ENCODE measurements at regions not wholly inside any gene's neighbourhood (a gene's known extent, or its start where the extent isn't known, plus 50 kb on each side); places are given as distances from the start of the nearest gene placed in this dataset.

GRCh38 chr14:29217813-29218450 lies 451.3 kb downstream of the FOXG1 start:
- DNase-seq (ENCODE audit: low spot score): no peak

DNA sequence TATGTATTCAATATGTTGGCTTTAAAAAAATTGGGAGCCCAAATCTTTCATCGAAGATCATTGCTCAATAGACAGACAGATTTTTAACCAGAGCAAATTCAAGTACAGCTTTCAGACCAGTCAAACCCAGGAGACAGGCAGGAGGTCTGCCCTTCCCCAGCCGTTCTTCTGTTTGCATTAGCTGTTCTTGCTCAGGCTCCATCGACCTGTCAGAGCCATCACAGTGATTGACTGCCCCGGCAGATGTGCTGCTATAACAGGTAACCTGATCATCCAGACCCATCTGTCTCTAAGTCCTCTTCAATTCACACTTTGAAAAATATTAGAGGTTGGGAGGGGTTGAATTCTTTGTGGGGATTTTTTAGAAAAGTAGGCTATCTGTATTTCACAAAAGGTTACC lies 453.5 kb downstream of the FOXG1 start:
- DNase-seq (ENCODE audit: low spot score): no peak

GRCh38 chr14:29220566-29220965 lies 454.0 kb downstream of the FOXG1 start:
- no peak for DNase-seq (ENCODE audit: low spot score)

- no peak for DNase-seq (ENCODE audit: low spot score)
These were observed 455.4 kb downstream of the FOXG1 start for GRCh38 chr14:29222006-29222405.

DNA sequence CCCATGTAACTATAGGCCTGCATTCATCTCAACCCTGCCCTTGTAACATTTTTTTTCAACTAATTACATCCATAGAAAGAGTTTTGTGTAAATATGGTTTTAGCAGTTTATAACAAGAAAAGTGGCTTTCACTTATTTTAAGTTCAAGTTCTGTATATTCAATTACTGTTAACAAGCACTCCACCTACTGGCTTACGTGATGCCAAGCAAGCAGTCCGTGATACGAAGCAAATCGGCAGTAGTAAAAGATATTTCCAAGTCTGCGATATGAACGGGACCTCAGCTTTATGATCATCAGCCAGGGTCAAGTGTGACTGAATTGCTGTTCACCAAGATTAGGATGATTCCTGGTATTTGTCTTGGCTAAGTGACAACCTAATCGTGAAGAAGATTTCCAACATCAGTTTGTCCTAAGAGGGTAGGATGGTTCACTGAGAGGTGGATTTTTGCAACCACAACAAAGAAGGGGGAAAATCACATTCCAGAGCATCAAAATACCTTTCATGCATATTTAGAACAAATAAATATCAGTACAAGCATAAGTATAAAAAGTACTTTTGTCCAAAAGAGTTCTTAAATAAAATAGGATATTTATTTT lies 456.2 kb downstream of the FOXG1 start:
- DNase-seq (ENCODE audit: low spot score): peak; percentile 52

DNA sequence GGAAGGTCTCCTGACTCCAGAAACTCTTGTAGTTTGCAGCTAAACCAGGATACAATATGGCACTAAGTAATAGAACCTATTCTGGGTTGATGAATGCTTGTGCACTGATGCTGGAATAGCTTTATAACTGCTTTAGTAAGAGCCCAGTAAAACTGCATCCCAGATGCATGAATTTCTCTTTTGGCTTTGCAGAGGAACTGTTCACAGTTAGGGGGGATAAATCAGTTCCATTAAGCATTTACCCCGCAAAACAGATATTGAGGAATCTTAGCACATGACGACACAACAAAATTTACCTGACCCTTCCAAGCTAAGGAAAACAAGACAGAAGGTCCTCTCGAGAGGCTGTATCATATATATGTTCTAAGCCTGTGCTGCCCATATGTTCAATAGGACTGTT lies 457.4 kb downstream of the FOXG1 start:
- DNase-seq (ENCODE audit: low spot score): no peak

- DNase-seq (ENCODE audit: low spot score): no peak
These were observed 461.0 kb downstream of the FOXG1 start for GRCh38 chr14:29227631-29228030.

- DNase-seq (ENCODE audit: low spot score): no peak
These were observed 465.6 kb downstream of the FOXG1 start for GRCh38 chr14:29232153-29232552.

DNA sequence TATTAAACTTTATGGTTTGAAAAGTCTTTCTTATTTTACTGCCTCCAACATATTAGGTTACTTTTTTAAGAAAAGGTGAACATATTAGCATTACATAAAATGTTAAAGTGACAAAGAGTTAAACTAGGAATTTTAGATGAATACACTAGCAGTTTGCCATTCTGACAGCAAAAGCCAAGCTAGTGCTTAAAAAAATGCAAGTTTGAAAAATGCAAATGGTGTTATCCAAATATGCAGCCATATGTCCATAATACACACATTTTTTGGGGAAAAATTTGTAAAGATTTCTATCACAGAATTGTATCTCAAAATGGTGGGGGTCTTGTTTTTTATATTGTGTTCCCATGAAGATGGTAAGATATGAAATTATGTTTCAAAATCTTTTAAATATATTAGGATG lies 466.1 kb downstream of the FOXG1 start:
- DNase-seq (ENCODE audit: low spot score): no peak

DNA sequence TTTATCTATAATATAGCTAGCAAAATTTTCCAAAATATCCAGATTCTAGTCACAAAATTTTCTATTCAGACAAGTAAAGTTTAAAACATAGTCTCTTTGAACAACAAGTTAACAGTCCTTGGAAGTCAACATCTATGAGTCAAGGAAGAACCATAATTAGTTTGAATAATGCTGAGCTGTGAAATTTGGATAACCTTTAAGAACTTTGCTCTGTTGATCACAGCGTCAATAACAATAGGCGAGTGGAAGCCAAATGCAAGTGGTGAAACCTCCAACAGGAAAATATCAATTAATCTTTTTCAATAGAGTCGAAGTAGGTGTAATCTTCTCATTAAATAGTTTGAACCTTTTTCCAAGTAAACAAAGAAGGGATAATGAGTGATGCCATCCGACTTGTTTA lies 466.6 kb downstream of the FOXG1 start:
- no peak for DNase-seq (ENCODE audit: low spot score)

DNA sequence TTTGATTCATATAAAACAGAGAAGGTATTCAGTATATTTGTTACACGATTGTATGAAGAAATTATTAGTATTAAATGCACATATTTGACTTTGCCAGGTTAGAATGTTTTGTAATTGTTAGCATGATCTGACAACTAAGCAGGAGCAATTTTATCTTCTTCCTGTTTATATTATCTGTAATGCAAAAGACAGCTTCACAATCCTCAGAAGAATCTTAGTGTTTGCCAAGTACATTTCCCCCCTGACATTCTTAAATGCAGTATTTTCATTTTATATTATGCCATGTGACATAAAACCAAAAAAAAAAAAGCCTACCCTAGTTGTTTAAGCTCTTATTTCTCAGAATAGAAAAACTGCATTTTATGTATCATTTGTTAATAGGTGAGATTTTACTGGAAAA lies 469.4 kb downstream of the FOXG1 start:
- no peak for DNase-seq (ENCODE audit: low spot score)

GRCh38 chr14:29236401-29236800 lies 469.8 kb downstream of the FOXG1 start:
- DNase-seq (ENCODE audit: low spot score): no peak

DNA sequence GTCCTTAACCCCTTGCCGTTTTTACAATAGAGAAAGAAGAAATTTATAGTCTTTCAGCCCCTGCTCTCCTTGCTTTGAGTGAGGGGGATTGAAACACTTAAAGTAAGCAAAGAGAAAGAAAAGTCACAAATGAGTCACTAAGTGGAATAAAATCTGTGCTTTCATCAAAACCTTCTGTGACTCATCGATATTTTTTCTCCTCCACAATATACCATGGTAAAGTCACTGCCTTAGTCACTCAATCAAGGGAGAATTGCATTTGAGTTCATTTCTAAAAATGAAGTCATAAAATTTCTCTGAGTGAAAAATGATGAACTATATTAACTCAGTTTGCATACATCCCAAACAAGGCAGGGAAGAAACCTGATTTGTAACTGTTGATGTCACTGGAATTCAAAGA lies 470.3 kb downstream of the FOXG1 start:
- peak; percentile 39 for DNase-seq (ENCODE audit: low spot score)

- peak; percentile 55 for DNase-seq (ENCODE audit: low spot score)
These were observed 473.5 kb downstream of the FOXG1 start for GRCh38 chr14:29240066-29240465.

DNA sequence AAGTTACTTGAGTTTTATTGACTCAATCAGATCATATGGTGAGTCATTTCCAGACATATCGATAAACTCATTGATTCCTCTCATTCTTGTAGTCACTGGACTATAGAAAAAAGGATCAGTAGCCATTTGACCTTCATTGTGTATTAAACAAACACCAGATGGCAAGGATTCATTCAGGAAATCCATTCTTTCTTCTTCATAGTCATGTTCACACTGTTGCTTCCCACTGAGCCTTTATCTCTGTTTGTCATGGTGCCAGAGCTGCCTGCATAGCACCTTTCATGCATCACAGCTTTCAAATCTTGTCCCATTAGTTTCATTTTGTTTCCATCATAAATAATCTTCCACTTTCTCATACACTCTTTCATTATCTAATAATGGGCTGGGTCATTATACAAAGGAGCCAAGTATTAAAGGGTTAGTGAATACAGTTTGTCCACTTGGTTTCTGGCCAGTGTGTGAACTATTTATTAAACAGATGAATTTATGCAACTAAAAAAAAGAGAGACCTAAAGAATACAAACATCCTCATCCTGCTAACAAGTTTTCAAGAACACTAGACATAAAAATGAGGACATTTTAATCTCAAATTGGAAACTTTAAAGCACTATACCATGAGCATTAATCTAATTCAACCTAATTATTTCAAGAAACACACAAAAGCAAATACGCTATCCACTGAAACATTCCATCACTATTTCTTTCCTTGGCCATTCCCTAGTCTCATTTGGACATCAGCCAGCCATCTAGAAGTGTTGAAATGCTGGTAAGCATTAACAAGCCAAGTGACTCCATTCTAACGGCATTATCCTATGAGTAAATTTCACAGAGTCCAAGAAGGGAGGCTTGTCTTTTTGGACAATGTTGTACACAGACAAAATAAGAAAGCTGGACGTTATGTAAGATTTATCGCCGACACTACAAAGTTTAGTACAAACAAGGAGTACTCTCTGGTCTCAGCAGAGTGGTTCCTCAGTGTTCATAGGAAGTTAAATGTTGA lies 476.5 kb downstream of the FOXG1 start:
- peak; percentile 48 for DNase-seq (ENCODE audit: low spot score)

GRCh38 chr14:29255692-29256091 lies 489.1 kb downstream of the FOXG1 start:
- no peak for DNase-seq (ENCODE audit: low spot score)

DNA sequence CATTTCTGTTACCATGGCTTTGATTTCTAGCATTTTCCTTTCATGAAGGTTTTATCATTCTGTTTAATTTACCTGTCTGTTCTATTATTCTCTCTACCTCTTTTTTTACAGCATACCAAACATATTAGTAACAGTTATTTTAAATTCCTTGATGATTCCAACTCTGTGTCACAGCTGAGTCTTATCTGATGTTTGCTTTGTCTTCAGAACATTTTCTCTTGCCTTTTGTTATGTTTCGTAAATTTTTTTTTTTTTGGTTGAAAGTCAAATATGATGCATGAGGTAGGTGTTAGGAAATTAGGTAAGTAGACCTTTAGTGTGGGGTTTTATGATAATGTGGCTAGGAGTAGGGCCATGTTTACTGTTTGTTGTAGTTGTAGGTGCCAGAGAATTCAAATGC lies 496.4 kb downstream of the FOXG1 start:
- no peak for DNase-seq (ENCODE audit: low spot score)

- no peak for DNase-seq (ENCODE audit: low spot score)
These were observed 498.3 kb downstream of the FOXG1 start for GRCh38 chr14:29264865-29265264.

DNA sequence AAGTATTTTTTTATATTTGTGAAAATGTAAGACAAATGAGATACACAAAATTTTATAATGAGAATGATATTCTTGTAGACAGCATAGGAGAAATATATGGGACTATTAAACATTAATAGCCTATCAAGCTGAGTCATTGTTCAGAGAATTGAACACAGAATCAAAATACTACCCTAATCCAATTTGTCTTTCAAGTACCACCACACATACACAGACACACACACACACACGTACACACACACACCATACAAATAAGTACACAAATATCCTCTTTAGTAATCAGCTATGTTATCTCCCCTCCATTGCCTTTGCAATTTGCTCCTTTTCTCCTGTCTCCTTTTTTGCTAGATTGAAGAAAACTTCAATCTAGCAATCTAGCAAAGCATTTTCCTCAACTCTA lies 499.3 kb downstream of the FOXG1 start:
- no peak for DNase-seq (ENCODE audit: low spot score)

- no peak for DNase-seq (ENCODE audit: low spot score)
These were observed 505.1 kb downstream of the FOXG1 start for GRCh38 chr14:29271669-29272068.

GRCh38 chr14:29273513-29273912 lies 506.9 kb downstream of the FOXG1 start:
- DNase-seq (ENCODE audit: low spot score): no peak

- DNase-seq (ENCODE audit: low spot score): no peak
These were observed 508.5 kb downstream of the FOXG1 start for GRCh38 chr14:29274890-29275596.

Data from GM03348 (cell line).